Activated T-cell treated with anti-CD3 and anti-CD28 coated beads for 4 hours (primary cell): ENCODE measurements at regions not wholly inside any gene's neighbourhood (a gene's known extent, or its start where the extent isn't known, plus 50 kb on each side); places are given as distances from the start of the nearest gene placed in this dataset.
"Not testable (repeated sequence)": the region's sequence is repeated elsewhere in the genome, so short reads cannot be mapped to it uniquely, and the experiment has no call there.

Experiments used
- DNase-seq: peaks from one replicate; pipeline ENCODE4 v3.0.0-alpha.2; 2020

GRCh38 chr5:15383469-15383868 is 116.5 kb upstream of the FBXL7 start:
- no peak for DNase-seq

- no peak for DNase-seq
Measured at GRCh38 chr5:15383021-15383420, 117.0 kb upstream of the FBXL7 start.

GRCh38 chr5:15377573-15378340 is 122.2 kb upstream of the FBXL7 start:
- DNase-seq, result no peak

GRCh38 chr5:15376803-15377202 is 123.2 kb upstream of the FBXL7 start:
- no peak for DNase-seq

- DNase-seq, result no peak
Measured at GRCh38 chr5:15376088-15376487, 123.9 kb upstream of the FBXL7 start.

- DNase-seq, result no peak
Measured at GRCh38 chr5:15375559-15375958, 124.4 kb upstream of the FBXL7 start.

- no peak for DNase-seq
Measured at GRCh38 chr5:15374886-15375285, 125.1 kb upstream of the FBXL7 start.

GRCh38 chr5:15373151-15373550 is 126.8 kb upstream of the FBXL7 start:
- no peak for DNase-seq

GRCh38 chr5:15371184-15371583 is 128.8 kb upstream of the FBXL7 start:
- no peak for DNase-seq

- DNase-seq, result no peak
Measured at GRCh38 chr5:15368835-15369234, 131.1 kb upstream of the FBXL7 start.

GRCh38 chr5:15367489-15367888 is 132.5 kb upstream of the FBXL7 start:
- no peak for DNase-seq

- DNase-seq, result no peak
Measured at GRCh38 chr5:15366676-15367391, 133.1 kb upstream of the FBXL7 start.

GRCh38 chr5:15365070-15365469 is 134.9 kb upstream of the FBXL7 start:
- no peak for DNase-seq

- no peak for DNase-seq
Measured at GRCh38 chr5:15363601-15364000, 136.4 kb upstream of the FBXL7 start.

- DNase-seq, result not testable (repeated sequence)
Measured at GRCh38 chr5:15357092-15357453, 142.9 kb upstream of the FBXL7 start.

GRCh38 chr5:15356308-15357091 is 143.5 kb upstream of the FBXL7 start:
- DNase-seq, result not testable (repeated sequence)

GRCh38 chr5:15354021-15354420 is 146.0 kb upstream of the FBXL7 start:
- DNase-seq, result no peak

GRCh38 chr5:15353086-15353645 is 146.8 kb upstream of the FBXL7 start:
- DNase-seq, result no peak

GRCh38 chr5:15350614-15351013 is 149.4 kb upstream of the FBXL7 start:
- no peak for DNase-seq

- no peak for DNase-seq
Measured at GRCh38 chr5:15346738-15347137, 153.2 kb upstream of the FBXL7 start.

GRCh38 chr5:15344954-15345353 is 155.0 kb upstream of the FBXL7 start:
- no peak for DNase-seq

GRCh38 chr5:15338546-15338945 is 161.4 kb upstream of the FBXL7 start:
- DNase-seq, result no peak

- DNase-seq, result no peak
Measured at GRCh38 chr5:15334551-15335266, 165.3 kb upstream of the FBXL7 start.
